ENCODE measurements at regions not wholly inside any gene's neighbourhood (a gene's known extent, or its start where the extent isn't known, plus 50 kb on each side); places are given as distances from the start of the nearest gene placed in this dataset.

- no peak for TF ChIP-seq SP1 (CRISPR knock-in tag; conservative IDR thresholded peaks at IDR 0.05)
- TF ChIP-seq FOXP4 (CRISPR knock-in tag; IDR thresholded peaks at IDR 0.05) = no peak
- no peak for TF ChIP-seq GTF2I (CRISPR knock-in tag; conservative IDR thresholded peaks at IDR 0.05)
- TF ChIP-seq CTCF (IDR thresholded peaks at IDR 0.05) = no peak
- TF ChIP-seq JUN (CRISPR knock-in tag; IDR thresholded peaks at IDR 0.05) = no peak
- no peak for TF ChIP-seq USF2 (CRISPR knock-in tag; IDR thresholded peaks at IDR 0.05)
- TF ChIP-seq ZBTB43 (CRISPR knock-in tag; IDR thresholded peaks at IDR 0.05) = no peak
- TF ChIP-seq E2F5 (CRISPR knock-in tag; IDR thresholded peaks at IDR 0.05) = no peak
- no peak for TF ChIP-seq E2F1 (CRISPR knock-in tag; IDR thresholded peaks at IDR 0.05)
- TF ChIP-seq ZNF232 (CRISPR knock-in tag; IDR thresholded peaks at IDR 0.05) = no peak
- TF ChIP-seq ZNF532 (CRISPR knock-in tag; IDR thresholded peaks at IDR 0.05; ENCODE audit: borderline replicate concordance) = no peak
- TF ChIP-seq GABPB1 (CRISPR knock-in tag; IDR thresholded peaks at IDR 0.05) = no peak
- no peak for TF ChIP-seq SMAD3 (CRISPR knock-in tag; IDR thresholded peaks at IDR 0.05; ENCODE audit: borderline replicate concordance)
These were observed 385.6 kb upstream of the FGF16 start for GRCh38 chrX:77061545-77061944.

Data from WTC11 (cell line).